ENCODE measurements at regions not wholly inside any gene's neighbourhood (a gene's known extent, or its start where the extent isn't known, plus 50 kb on each side); places are given as distances from the start of the nearest gene placed in this dataset.
A peak's percentile ranks its signal among the peaks of the same experiment; 100 is the strongest.

- peak overlapping the region; percentile 49 for H3K4me2 ChIP-seq (ENCODE audit: low read depth, low read length, poor library complexity, severe bottlenecking)
- H3K4me1 ChIP-seq (ENCODE audit: insufficient read depth, low read length, poor library complexity, severe bottlenecking): peaks cover 52% of the 10 kb centered on the region
- no peaks in the 10 kb centered on the region for H4K20me1 ChIP-seq (ENCODE audit: insufficient read depth, low read length, poor library complexity, severe bottlenecking)
- H3K27me3 ChIP-seq (ENCODE audit: insufficient read depth, low read length, poor library complexity, severe bottlenecking): no peaks in the 10 kb centered on the region
- peaks cover 7% of the 10 kb centered on the region; the same call in 1 of the 2 replicates for H3F3A ChIP-seq (ENCODE audit: low read depth)
- no peaks in the 10 kb centered on the region for H3K79me2 ChIP-seq (ENCODE audit: insufficient read depth, low read length)
- H3K9me2 ChIP-seq (replicated peaks; ENCODE audit: low read depth, low read length): no peaks in the 10 kb centered on the region
- TF ChIP-seq EZH2phosphoT487 (IDR thresholded peaks at IDR 0.05; ENCODE audit: borderline replicate concordance): no peak
- no peaks in the 10 kb centered on the region for H3K9me3 ChIP-seq (ENCODE audit: insufficient read depth, low read depth, low read length)
- H2AFZ ChIP-seq (ENCODE audit: low read length): peak overlapping the region; percentile 53; the same call in 1 of the 2 replicates
- H3K9ac ChIP-seq (ENCODE audit: low read depth, low read length, poor library complexity, severe bottlenecking): peak overlapping the region; percentile 46
- H3K4me3 ChIP-seq (ENCODE audit: low read length, poor library complexity, severe bottlenecking): peak overlapping the region; percentile 24
- H3K36me3 ChIP-seq (ENCODE audit: insufficient read depth, low read length): no peaks in the 10 kb centered on the region
Observed at GRCh38 chr2:37855283-37856041, 69.6 kb upstream of the RMDN2 start.

GRCh38 chr2:37856101-37856751, 68.9 kb upstream of the RMDN2 start:
- no peak for TF ChIP-seq CTCF (conservative IDR thresholded peaks at IDR 0.05; ENCODE audit: low read length)
- no peak for TF ChIP-seq EZH2phosphoT487 (IDR thresholded peaks at IDR 0.05; ENCODE audit: borderline replicate concordance)
- Histone ChIP-seq H3F3A (ENCODE audit: low read depth) (peaks cover 7% of the 10 kb centered on the region; the same call in 1 of the 2 replicates), H4K20me1 (ENCODE audit: insufficient read depth, low read length, poor library complexity, severe bottlenecking) (no peaks in the 10 kb centered on the region), H3K9me2 (replicated peaks; ENCODE audit: low read depth, low read length) (no peaks in the 10 kb centered on the region), H3K79me2 (ENCODE audit: insufficient read depth, low read length) (no peaks in the 10 kb centered on the region), H3K9ac (ENCODE audit: low read depth, low read length, poor library complexity, severe bottlenecking) (peak overlapping the region; percentile 46), H3K9me3 (ENCODE audit: insufficient read depth, low read depth, low read length) (no peaks in the 10 kb centered on the region), H3K36me3 (ENCODE audit: insufficient read depth, low read length) (no peaks in the 10 kb centered on the region), H3K4me1 (ENCODE audit: insufficient read depth, low read length, poor library complexity, severe bottlenecking) (peaks cover 47% of the 10 kb centered on the region), H3K4me2 (ENCODE audit: low read depth, low read length, poor library complexity, severe bottlenecking) (peak overlapping the region; percentile 49), H3K4me3 (ENCODE audit: low read length, poor library complexity, severe bottlenecking) (peak overlapping the region; percentile 24), H2AFZ (ENCODE audit: low read length) (peak overlapping the region; percentile 53; the same call in 1 of the 2 replicates), H3K27me3 (ENCODE audit: insufficient read depth, low read length, poor library complexity, severe bottlenecking) (no peaks in the 10 kb centered on the region)

- H3K4me1 ChIP-seq (ENCODE audit: insufficient read depth, low read length, poor library complexity, severe bottlenecking): peaks cover 33% of the 10 kb centered on the region
- no peaks in the 10 kb centered on the region for H3K9me3 ChIP-seq (ENCODE audit: insufficient read depth, low read depth, low read length)
- no peaks in the 10 kb centered on the region for H3K9me2 ChIP-seq (replicated peaks; ENCODE audit: low read depth, low read length)
- H3K9ac ChIP-seq (ENCODE audit: low read depth, low read length, poor library complexity, severe bottlenecking): no peak overlapping the region
- no peaks in the 10 kb centered on the region for H3K27me3 ChIP-seq (ENCODE audit: insufficient read depth, low read length, poor library complexity, severe bottlenecking)
- H3K4me2 ChIP-seq (ENCODE audit: low read depth, low read length, poor library complexity, severe bottlenecking): no peak overlapping the region
- TF ChIP-seq CTCF (conservative IDR thresholded peaks at IDR 0.05; ENCODE audit: low read length) (no peak), EZH2phosphoT487 (IDR thresholded peaks at IDR 0.05; ENCODE audit: borderline replicate concordance) (no peak)
- no peaks in the 10 kb centered on the region for H4K20me1 ChIP-seq (ENCODE audit: insufficient read depth, low read length, poor library complexity, severe bottlenecking)
- H3F3A ChIP-seq (ENCODE audit: low read depth): no peaks in the 10 kb centered on the region
- H3K4me3 ChIP-seq (ENCODE audit: low read length, poor library complexity, severe bottlenecking): no peak overlapping the region
- H3K79me2 ChIP-seq (ENCODE audit: insufficient read depth, low read length): no peaks in the 10 kb centered on the region
- no peaks in the 10 kb centered on the region for H3K36me3 ChIP-seq (ENCODE audit: insufficient read depth, low read length)
- no peak overlapping the region for H2AFZ ChIP-seq (ENCODE audit: low read length)
Observed at GRCh38 chr2:37857575-37858399, 67.3 kb upstream of the RMDN2 start.

Measured in Loucy (cell line).